Ovary (tissue), 7 donors: ENCODE measurements at regions not wholly inside any gene's neighbourhood (a gene's known extent, or its start where the extent isn't known, plus 50 kb on each side); places are given as distances from the start of the nearest gene placed in this dataset.
A peak's percentile ranks its signal among the peaks of the same experiment; 100 is the strongest.
"Not testable (repeated sequence)": the region's sequence is repeated elsewhere in the genome, so short reads cannot be mapped to it uniquely, and the experiment has no call there.

Source experiments
- DNase-seq, 5 donors: peaks; one replicate each; pipeline ENCODE4 v3.0.0-alpha.2; 2019 to 2020
- H3K27ac ChIP-seq, 2 donors: fragments of 200-600 bp; one replicate each; pipeline versions ENCODE4 v1.5.1 to v1.8.0; 2019 to 2022
- H3K27me3 ChIP-seq: fragments of 200-600 bp; one replicate; pipeline ENCODE4 v1.8.0; 2022
- H3K36me3 ChIP-seq: fragments of 200-600 bp; sonication (generic); one replicate; pipeline ENCODE4 v1.5.1; 2019
- H3K4me1 ChIP-seq: one replicate; pipeline ENCODE4 v1.8.1; 2013; ENCODE audit warnings: mild to moderate bottlenecking, moderate library complexity; ENCODE audit not compliant: insufficient read depth
- H3K4me3 ChIP-seq: fragments of 200-600 bp; sonication (generic); one replicate; pipeline ENCODE4 v1.5.1; 2017
- H3K9me3 ChIP-seq, 2 donors: fragments of 200-600 bp in 1 of 2; sonication (generic) in 1 of 2; one replicate each; pipeline versions ENCODE4 v1.5.1 to v1.8.1; 2013 to 2019; ENCODE audit warnings: mild to moderate bottlenecking in 1 of 2, moderate library complexity in 1 of 2
- CTCF ChIP-seq, 3 donors: fragments of 450-650 bp in 2 of 3; fragments of 200-600 bp in 1 of 3; IDR thresholded peaks; one replicate each; pipeline versions ENCODE4 v1.5.1 to v1.8.0; 2016 to 2022; ENCODE audit warnings: antibody characterized with exemption in 3 of 3, mild to moderate bottlenecking in 1 of 3
- WGBS, 3 donors: extraction: QIAGEN DNeasy Blood & Tissue Kit in 1 of 3; methylation state at CpG; one replicate each; pipeline versions ENCODE4 v1.1.5 to v1.1.7; 2013 to 2017; 5-methylcytosine and 5-hydroxymethylcytosine counted together
- intact Hi-C, 4 donors: fragments of 100-400 bp; cut with DNase I; formaldehyde crosslinking; loops; one replicate each; pipeline versions ENCODE4 v1.11.0 to v1.15.1; 2022 to 2023
- donor health status: DM: no; HTN: no; CAD: no; lungs with moderate emphysema.
- donor health status: DM: no; HTN: no; CAD: no.
- donor health status: Bipolar disorder and iron deficiency.
- donor health status: DM: no; HTN: no; CAD: no.
- donor health status: DM: yes; HTN: yes; CAD: no.

GRCh38 chr11:3583476-3583875, 58.3 kb downstream of the ART5 start:
- not testable (repeated sequence) for H3K27ac ChIP-seq, H3K4me3 ChIP-seq, DNase-seq, H3K4me1 ChIP-seq, H3K27me3 ChIP-seq, H3K36me3 ChIP-seq, H3K9me3 ChIP-seq
- 41 to 55% (median 42%) methylated on average over 2 of the region's 2 CpGs for WGBS, 3 donors
- intact Hi-C loops, result loop anchor here in 1 of 4 donors (10.0 kb wide), 1 partner anchor 129 kb away; no protein-coding TSS in a partner anchor

- intact Hi-C loops, result loop anchor here in 1 of 4 donors (10.0 kb wide), 1 partner anchor 127 kb away; no protein-coding TSS in a partner anchor
- not testable (repeated sequence) for H3K27ac ChIP-seq, H3K4me1 ChIP-seq, H3K9me3 ChIP-seq, H3K27me3 ChIP-seq, H3K4me3 ChIP-seq, DNase-seq, H3K36me3 ChIP-seq
- WGBS, 3 donors, result 27 to 41% (median 40%) methylated on average over 8 to 10 of the region's 10 CpGs
These were observed 60.4 kb downstream of the ART5 start for GRCh38 chr11:3581389-3581725.

- intact Hi-C loops, result loop anchor here in 1 of 4 donors (10.0 kb wide), 1 partner anchor 126 kb away; no protein-coding TSS in a partner anchor
- WGBS, 3 donors, result 0 to 1% (median 1%) methylated on average over 15 to 76 of the region's 92 CpGs
- H3K27me3 ChIP-seq, result not testable (repeated sequence)
These were observed 61.1 kb downstream of the ART5 start for GRCh38 chr11:3580487-3581388.

GRCh38 chr11:3579600-3580459, 62.0 kb downstream of the ART5 start:
- DNase-seq, H3K9me3 ChIP-seq, H3K36me3 ChIP-seq, H3K27ac ChIP-seq, H3K4me3 ChIP-seq, H3K27me3 ChIP-seq, H3K4me1 ChIP-seq: not testable (repeated sequence)
- intact Hi-C loops, result loop anchor here in 1 of 4 donors (10.0 kb wide), 1 partner anchor 125 kb away; no protein-coding TSS in a partner anchor
- 67 to 76% (median 68%) methylated on average over 18 to 29 of the region's 29 CpGs for whole genome bisulfite sequencing, 3 donors

More at GRCh38 chr11:3580487-3581388, 61.1 kb downstream of the ART5 start:
- not testable (repeated sequence) for H3K4me1 ChIP-seq, H3K9me3 ChIP-seq, H3K36me3 ChIP-seq, H3K27ac ChIP-seq
- peak overlapping the region; percentile 48 for H3K4me3 ChIP-seq
- TF ChIP-seq CTCF (IDR thresholded peaks at IDR 0.05), result peak; percentile 44 to 63 (median 55)
- DNase-seq, result peak; percentile 20 to 76 (median 47)

- 9 to 23% (median 20%) methylated on average over 12 of the region's 12 CpGs for WGBS, 3 donors
- H3K36me3 ChIP-seq, H3K27me3 ChIP-seq, H3K4me1 ChIP-seq, H3K9me3 ChIP-seq, intact Hi-C loops, H3K4me3 ChIP-seq, DNase-seq, H3K27ac ChIP-seq: not testable (repeated sequence)
These were observed 65.7 kb downstream of the ART5 start for GRCh38 chr11:3576066-3576604.

GRCh38 chr11:3572976-3573647, 68.7 kb downstream of the ART5 start:
- DNase-seq, H3K27ac ChIP-seq, H3K27me3 ChIP-seq, H3K36me3 ChIP-seq, intact Hi-C loops, H3K4me1 ChIP-seq, H3K4me3 ChIP-seq, H3K9me3 ChIP-seq: not testable (repeated sequence)
- 85 to 86% (median 85%) methylated on average over 7 of the region's 7 CpGs for WGBS, 3 donors

- H3K36me3 ChIP-seq, H3K4me1 ChIP-seq, H3K9me3 ChIP-seq, H3K27me3 ChIP-seq, DNase-seq, H3K4me3 ChIP-seq, intact Hi-C loops, H3K27ac ChIP-seq: not testable (repeated sequence)
- WGBS, 3 donors, result 85 to 93% (median 91%) methylated on average over 2 of the region's 2 CpGs
These were observed 70.0 kb downstream of the ART5 start for GRCh38 chr11:3571752-3572151.

GRCh38 chr11:3565838-3566237, 76.0 kb downstream of the ART5 start:
- H3K4me1 ChIP-seq, intact Hi-C loops, H3K4me3 ChIP-seq, H3K36me3 ChIP-seq, H3K27me3 ChIP-seq, DNase-seq, H3K9me3 ChIP-seq, H3K27ac ChIP-seq: not testable (repeated sequence)
- 84 to 98% (median 92%) methylated on average over 2 to 3 of the region's 3 CpGs for WGBS, 3 donors

GRCh38 chr11:3564383-3564782, 77.4 kb downstream of the ART5 start:
- H3K9me3 ChIP-seq, DNase-seq, H3K36me3 ChIP-seq, intact Hi-C loops, H3K4me1 ChIP-seq, H3K27ac ChIP-seq, H3K4me3 ChIP-seq, H3K27me3 ChIP-seq: not testable (repeated sequence)
- WGBS, 3 donors, result 0% methylated on average over 1 of the region's 1 CpG

- not testable (repeated sequence) for H3K36me3 ChIP-seq
- 31 to 57% (median 44%) methylated on average over 6 of the region's 6 CpGs for whole genome bisulfite sequencing, 3 donors
These were observed 87.2 kb downstream of the ART5 start for GRCh38 chr11:3554621-3555020.

More at GRCh38 chr11:3554621-3555020, 87.2 kb downstream of the ART5 start:
- DNase-seq, H3K4me1 ChIP-seq, H3K27ac ChIP-seq, H3K9me3 ChIP-seq, intact Hi-C loops, H3K4me3 ChIP-seq, H3K27me3 ChIP-seq: not testable (repeated sequence)
